Adrenal gland (tissue), 5 donors: ENCODE measurements at regions not wholly inside any gene's neighbourhood (a gene's known extent, or its start where the extent isn't known, plus 50 kb on each side); places are given as distances from the start of the nearest gene placed in this dataset.

Experiments
- CTCF ChIP-seq, 6 experiments: fragments of 450-650 bp in 4 of 6; fragments of 200-600 bp in 2 of 6; sonication (generic) in 1 of 6; IDR thresholded peaks; 1 replicate in 5 of 6; 2 replicates in 1 of 6; pipeline versions ENCODE4 v1.5.1 to v1.8.0; 2016 to 2021; ENCODE audit warnings: antibody characterized with exemption in 6 of 6, mild to moderate bottlenecking in 2 of 6, moderate library complexity in 1 of 6
- POLR2A ChIP-seq, 2 donors: fragments of 450-650 bp; IDR thresholded peaks; one replicate each; pipeline ENCODE4 v1.6.1; 2017; ENCODE audit warnings: antibody characterized with exemption in 2 of 2, mild to moderate bottlenecking in 2 of 2, moderate library complexity in 1 of 2
- donor health status: DM: no; HTN: no; CAD: no.

DNA sequence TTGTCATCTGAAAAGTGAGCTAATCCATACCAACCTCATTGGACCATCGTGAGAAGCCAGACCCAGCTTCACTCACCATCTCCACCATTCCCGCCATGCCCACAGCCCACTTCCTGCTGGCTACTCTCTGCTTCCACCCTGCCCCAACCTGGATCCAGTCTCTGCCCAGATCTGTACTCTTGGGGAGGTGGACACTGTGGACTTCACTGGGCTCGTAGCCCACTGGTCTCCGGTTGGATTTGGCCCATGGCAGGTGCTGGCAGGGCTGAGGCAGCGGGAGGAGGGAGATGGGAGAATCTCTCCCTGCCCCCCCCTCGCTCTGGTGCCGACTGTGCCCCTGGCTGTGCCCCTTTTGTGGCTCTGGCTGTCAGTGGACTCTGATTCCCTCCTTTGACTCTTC is 193.8 kb downstream of the ABHD5 start:
- TF ChIP-seq CTCF (IDR thresholded peaks at IDR 0.05) (no peak), POLR2A (IDR thresholded peaks at IDR 0.05) (no peak)
